ENCODE measurements at regions not wholly inside any gene's neighbourhood (a gene's known extent, or its start where the extent isn't known, plus 50 kb on each side); places are given as distances from the start of the nearest gene placed in this dataset.
"Not testable (repeated sequence)": the region's sequence is repeated elsewhere in the genome, so short reads cannot be mapped to it uniquely, and the experiment has no call there.

DNA sequence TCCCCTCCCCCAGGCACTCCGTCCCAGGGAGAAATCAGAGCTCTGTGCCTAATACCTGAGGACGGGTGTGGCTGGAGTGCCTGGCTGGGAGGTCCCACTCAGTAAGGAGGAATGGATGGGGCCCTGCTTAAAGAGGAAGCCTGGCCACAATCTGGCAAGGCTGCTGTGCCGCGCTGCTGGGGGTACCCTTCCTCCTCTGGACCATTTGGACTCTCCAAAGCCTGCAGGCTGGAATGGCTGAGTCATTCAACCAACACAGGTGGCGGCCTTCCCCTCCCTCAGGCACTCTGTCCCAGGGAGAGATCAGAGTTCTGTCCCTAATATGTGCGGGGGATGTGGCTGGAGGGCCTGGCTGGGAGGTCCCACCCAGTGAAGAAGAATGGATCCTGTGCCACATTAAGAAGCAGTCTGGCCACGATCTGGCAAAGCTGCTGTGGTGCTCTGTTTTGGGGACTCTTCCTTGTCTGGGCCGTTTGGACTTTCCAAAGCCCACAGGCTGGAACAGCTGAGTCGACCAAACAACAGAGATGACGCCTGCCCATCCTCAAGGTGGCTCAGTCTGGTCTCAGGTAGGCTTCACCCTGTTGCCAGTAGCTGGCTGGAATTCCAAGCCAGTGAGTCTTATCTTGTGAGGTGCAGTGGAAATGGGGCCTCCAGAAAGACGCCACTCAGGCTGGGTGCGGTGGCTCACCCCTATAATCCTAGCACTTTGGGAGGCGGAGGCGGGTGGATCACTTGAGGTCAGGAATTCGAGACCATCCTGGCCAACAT is 127.3 kb upstream of the HUWE1 start:
- H3K27ac ChIP-seq (ENCODE audit: low read depth in 1 of 3, low read length in 2 of 3), result no peak overlapping the region
- H3K9me3 ChIP-seq (ENCODE audit: control insufficient read depth in 2 of 2, insufficient read depth in 1 of 2, low read depth in 1 of 2, low read length in 1 of 2), result no peaks in the 10 kb centered on the region
- no peak overlapping the region for H3K4me3 ChIP-seq (ENCODE audit: low read depth in 1 of 3, low read length in 3 of 3)
- no peak for DNase-seq
- no peak for FAIRE-seq
- no peaks in the 10 kb centered on the region for H3K4me1 ChIP-seq (ENCODE audit: control insufficient read depth in 3 of 3, insufficient read depth in 2 of 3, low read depth in 1 of 3, low read length in 2 of 3)
- no peaks in the 10 kb centered on the region for H3K36me3 ChIP-seq (ENCODE audit: control insufficient read depth in 3 of 3, insufficient read depth in 2 of 3, low read depth in 1 of 3, low read length in 3 of 3)
- no peaks in the 10 kb centered on the region for H3K27me3 ChIP-seq (ENCODE audit: control insufficient read depth in 3 of 3, insufficient read depth in 3 of 3, low read length in 3 of 3)
- WGBS, 3 donors, result 80 to 84% (median 84%) methylated on average over 12 to 15 of the region's 15 CpGs

DNA sequence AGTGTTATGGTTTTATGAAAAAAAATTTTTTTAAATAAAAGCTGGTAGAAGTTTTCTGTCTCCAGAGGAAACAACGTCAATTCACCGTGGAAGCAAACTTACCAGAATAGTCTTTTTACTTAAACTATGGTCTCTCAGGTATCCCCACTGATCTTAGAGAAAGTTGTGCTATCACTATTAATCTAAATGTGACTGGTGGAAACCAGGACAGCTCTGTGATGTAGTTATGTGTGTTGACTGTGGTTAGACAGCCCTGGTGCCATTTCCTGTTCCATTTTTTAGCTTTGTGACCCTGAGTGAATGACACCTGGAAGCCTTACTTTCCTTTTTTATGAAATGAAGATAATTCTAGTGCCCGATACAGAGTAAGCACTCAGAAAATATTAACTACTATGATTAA is 111.8 kb upstream of the HUWE1 start:
- FAIRE-seq (no peak), DNase-seq (no peak)
- Histone ChIP-seq H3K27me3 (ENCODE audit: control insufficient read depth in 3 of 3, insufficient read depth in 3 of 3, low read length in 3 of 3) (no peaks in the 10 kb centered on the region), H3K36me3 (ENCODE audit: control insufficient read depth in 3 of 3, insufficient read depth in 2 of 3, low read depth in 1 of 3, low read length in 3 of 3) (no peaks in the 10 kb centered on the region), H3K4me3 (ENCODE audit: low read depth in 1 of 3, low read length in 3 of 3) (no peak overlapping the region), H3K9me3 (ENCODE audit: control insufficient read depth in 2 of 2, insufficient read depth in 1 of 2, low read depth in 1 of 2, low read length in 1 of 2) (no peaks in the 10 kb centered on the region), H3K4me1 (ENCODE audit: control insufficient read depth in 3 of 3, insufficient read depth in 2 of 3, low read depth in 1 of 3, low read length in 2 of 3) (no peaks in the 10 kb centered on the region), H3K27ac (ENCODE audit: low read depth in 1 of 3, low read length in 2 of 3) (no peak overlapping the region)
- WGBS, 3 donors, result 86 to 89% (median 89%) methylated on average over 3 of the region's 3 CpGs

DNA sequence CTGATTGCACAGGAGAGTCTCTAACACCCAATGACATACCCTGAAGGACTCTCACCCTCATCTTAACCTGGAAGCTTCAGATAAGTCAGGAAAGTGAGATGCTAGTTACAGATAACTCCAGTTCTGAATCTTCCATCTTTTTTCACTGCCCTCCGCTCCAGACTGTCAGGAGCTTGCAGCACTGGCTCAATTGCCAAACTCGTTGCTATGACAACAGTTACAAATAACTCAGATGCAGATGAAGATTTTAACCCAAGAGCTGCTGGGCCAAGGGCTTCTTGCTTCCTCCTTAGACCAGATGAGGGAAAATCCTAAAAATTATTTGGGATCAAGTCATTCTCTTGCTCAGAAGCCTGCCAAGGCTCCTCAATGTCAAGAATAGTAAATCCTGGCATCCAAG is 109.1 kb upstream of the HUWE1 start:
- no peak for DNase-seq
- Histone ChIP-seq H3K9me3 (ENCODE audit: control insufficient read depth in 2 of 2, insufficient read depth in 1 of 2, low read depth in 1 of 2, low read length in 1 of 2) (no peaks in the 10 kb centered on the region), H3K4me3 (ENCODE audit: low read depth in 1 of 3, low read length in 3 of 3) (no peak overlapping the region), H3K27me3 (ENCODE audit: control insufficient read depth in 3 of 3, insufficient read depth in 3 of 3, low read length in 3 of 3) (no peaks in the 10 kb centered on the region), H3K4me1 (ENCODE audit: control insufficient read depth in 3 of 3, insufficient read depth in 2 of 3, low read depth in 1 of 3, low read length in 2 of 3) (no peaks in the 10 kb centered on the region), H3K27ac (ENCODE audit: low read depth in 1 of 3, low read length in 2 of 3) (no peak overlapping the region), H3K36me3 (ENCODE audit: control insufficient read depth in 3 of 3, insufficient read depth in 2 of 3, low read depth in 1 of 3, low read length in 3 of 3) (no peaks in the 10 kb centered on the region)
- no peak for FAIRE-seq
- WGBS, 3 donors, result 8 to 14% (median 13%) methylated on average over 2 of the region's 2 CpGs

DNA sequence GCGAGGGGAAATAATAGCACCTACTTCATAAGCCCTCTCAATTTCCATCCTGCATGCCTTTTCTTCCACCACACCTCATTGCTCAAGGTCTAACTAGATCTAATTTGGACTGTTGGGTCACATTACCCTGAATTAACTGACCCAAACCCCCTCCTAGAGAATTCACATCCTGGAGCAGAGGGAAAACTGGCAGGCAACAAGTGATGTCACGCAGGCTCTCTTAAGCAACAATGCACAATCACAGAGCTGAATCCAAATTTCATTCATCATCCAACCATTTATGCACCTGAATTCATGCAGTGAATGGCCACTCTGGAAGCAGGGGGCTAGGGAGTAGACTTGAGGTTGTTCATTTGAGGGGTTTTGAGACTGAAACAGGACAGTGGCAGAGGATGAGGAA is 107.7 kb upstream of the HUWE1 start:
- no peak for FAIRE-seq
- WGBS, 3 donors, result 86 to 94% (median 89%) methylated on average over 2 of the region's 2 CpGs

DNA sequence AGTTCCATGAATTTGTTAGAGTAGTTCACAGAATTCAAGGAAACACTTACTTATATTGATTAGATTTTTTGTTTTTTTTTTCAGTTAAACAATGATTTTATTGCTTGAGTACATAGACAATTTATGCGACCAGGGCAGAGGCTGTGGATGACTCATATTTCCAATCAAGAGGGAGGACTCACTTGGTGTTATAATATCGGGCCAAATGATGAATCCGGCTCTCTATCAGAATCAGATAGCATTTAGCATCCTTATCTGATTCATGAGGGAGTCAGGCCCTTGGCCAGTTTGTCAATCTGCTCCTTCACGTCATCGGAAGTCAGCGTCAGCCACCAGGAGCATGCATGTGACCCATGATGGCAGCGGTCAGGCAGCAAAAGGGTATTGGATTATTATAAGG is 82.3 kb upstream of the HUWE1 start:
- WGBS, 3 donors, result 56 to 78% (median 69%) methylated on average over 7 of the region's 7 CpGs
- H3K4me3 ChIP-seq (ENCODE audit: low read depth in 1 of 3, low read length in 3 of 3), result no peak overlapping the region
- H3K36me3 ChIP-seq (ENCODE audit: control insufficient read depth in 3 of 3, insufficient read depth in 2 of 3, low read depth in 1 of 3, low read length in 3 of 3), result no peaks in the 10 kb centered on the region
- H3K4me1 ChIP-seq (ENCODE audit: control insufficient read depth in 3 of 3, insufficient read depth in 2 of 3, low read depth in 1 of 3, low read length in 2 of 3), result no peaks in the 10 kb centered on the region
- H3K27me3 ChIP-seq (ENCODE audit: control insufficient read depth in 3 of 3, insufficient read depth in 3 of 3, low read length in 3 of 3), result no peaks in the 10 kb centered on the region
- H3K9me3 ChIP-seq (ENCODE audit: control insufficient read depth in 2 of 2, insufficient read depth in 1 of 2, low read depth in 1 of 2, low read length in 1 of 2), result no peaks in the 10 kb centered on the region
- FAIRE-seq, result no peak
- no peak overlapping the region for H3K27ac ChIP-seq (ENCODE audit: low read depth in 1 of 3, low read length in 2 of 3)
- no peak for DNase-seq

More for the DNA sequence above, 107.7 kb upstream of the HUWE1 start:
- H3K27ac ChIP-seq (ENCODE audit: low read depth in 1 of 3, low read length in 2 of 3), result no peak overlapping the region
- DNase-seq, result no peak
- H3K4me1 ChIP-seq (ENCODE audit: control insufficient read depth in 3 of 3, insufficient read depth in 2 of 3, low read depth in 1 of 3, low read length in 2 of 3), result no peaks in the 10 kb centered on the region
- no peaks in the 10 kb centered on the region for H3K27me3 ChIP-seq (ENCODE audit: control insufficient read depth in 3 of 3, insufficient read depth in 3 of 3, low read length in 3 of 3)
- no peak overlapping the region for H3K4me3 ChIP-seq (ENCODE audit: low read depth in 1 of 3, low read length in 3 of 3)
- H3K9me3 ChIP-seq (ENCODE audit: control insufficient read depth in 2 of 2, insufficient read depth in 1 of 2, low read depth in 1 of 2, low read length in 1 of 2), result no peaks in the 10 kb centered on the region
- no peaks in the 10 kb centered on the region for H3K36me3 ChIP-seq (ENCODE audit: control insufficient read depth in 3 of 3, insufficient read depth in 2 of 3, low read depth in 1 of 3, low read length in 3 of 3)

DNA sequence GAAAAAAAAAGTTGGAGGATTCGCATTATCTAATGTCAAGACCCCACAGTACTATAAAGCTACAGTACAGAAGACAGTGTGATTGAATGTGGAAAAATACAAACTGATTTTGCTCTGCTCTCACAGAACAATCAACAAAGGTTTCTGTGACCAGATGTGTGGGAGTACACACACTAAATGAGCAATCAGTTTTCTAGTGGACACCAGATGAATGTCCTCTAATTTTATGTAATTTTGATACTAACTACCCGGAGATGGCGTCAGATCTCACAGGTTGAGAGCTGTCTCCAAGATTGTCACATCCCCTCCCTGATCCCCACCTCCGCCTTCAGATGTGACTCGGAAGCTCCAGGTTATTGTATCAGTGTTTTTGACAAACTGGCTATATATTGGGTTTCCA is 81.9 kb upstream of the HUWE1 start:
- DNase-seq, result no peak
- Histone ChIP-seq H3K9me3 (ENCODE audit: control insufficient read depth in 2 of 2, insufficient read depth in 1 of 2, low read depth in 1 of 2, low read length in 1 of 2) (no peaks in the 10 kb centered on the region), H3K36me3 (ENCODE audit: control insufficient read depth in 3 of 3, insufficient read depth in 2 of 3, low read depth in 1 of 3, low read length in 3 of 3) (no peaks in the 10 kb centered on the region), H3K4me3 (ENCODE audit: low read depth in 1 of 3, low read length in 3 of 3) (no peak overlapping the region), H3K27me3 (ENCODE audit: control insufficient read depth in 3 of 3, insufficient read depth in 3 of 3, low read length in 3 of 3) (no peaks in the 10 kb centered on the region), H3K4me1 (ENCODE audit: control insufficient read depth in 3 of 3, insufficient read depth in 2 of 3, low read depth in 1 of 3, low read length in 2 of 3) (no peaks in the 10 kb centered on the region), H3K27ac (ENCODE audit: low read depth in 1 of 3, low read length in 2 of 3) (no peak overlapping the region)
- 75 to 83% (median 78%) methylated on average over 5 of the region's 5 CpGs for WGBS, 3 donors
- FAIRE-seq, result no peak

DNA sequence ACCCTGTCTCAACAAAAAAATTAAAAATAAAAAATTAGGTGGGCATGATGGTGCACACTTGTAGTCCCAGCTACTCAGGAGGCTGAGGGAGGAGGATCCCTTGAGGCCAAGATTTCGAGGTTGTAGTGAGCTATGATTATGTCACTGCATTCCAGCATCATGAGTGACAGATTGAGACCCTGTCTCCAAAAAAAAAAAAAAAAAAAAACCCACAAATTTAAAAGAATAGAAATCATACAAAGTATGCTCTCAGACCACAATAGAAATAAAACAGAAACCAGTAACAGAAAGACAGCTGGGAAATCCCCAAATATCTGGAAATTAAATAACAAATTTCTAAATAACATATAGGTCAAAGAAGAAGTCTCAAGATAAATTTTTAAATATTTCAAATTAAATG is 81.0 kb upstream of the HUWE1 start:
- no peak overlapping the region for H3K27ac ChIP-seq (ENCODE audit: low read depth in 1 of 3, low read length in 2 of 3)
- WGBS, 3 donors, result 0% methylated on average over 1 of the region's 1 CpG
- H3K36me3 ChIP-seq (ENCODE audit: control insufficient read depth in 3 of 3, insufficient read depth in 2 of 3, low read depth in 1 of 3, low read length in 3 of 3), result no peaks in the 10 kb centered on the region
- H3K4me1 ChIP-seq (ENCODE audit: control insufficient read depth in 3 of 3, insufficient read depth in 2 of 3, low read depth in 1 of 3, low read length in 2 of 3), result no peaks in the 10 kb centered on the region
- DNase-seq, result no peak
- H3K27me3 ChIP-seq (ENCODE audit: control insufficient read depth in 3 of 3, insufficient read depth in 3 of 3, low read length in 3 of 3), result no peaks in the 10 kb centered on the region
- FAIRE-seq, result no peak
- H3K9me3 ChIP-seq (ENCODE audit: control insufficient read depth in 2 of 2, insufficient read depth in 1 of 2, low read depth in 1 of 2, low read length in 1 of 2), result no peaks in the 10 kb centered on the region
- no peak overlapping the region for H3K4me3 ChIP-seq (ENCODE audit: low read depth in 1 of 3, low read length in 3 of 3)

DNA sequence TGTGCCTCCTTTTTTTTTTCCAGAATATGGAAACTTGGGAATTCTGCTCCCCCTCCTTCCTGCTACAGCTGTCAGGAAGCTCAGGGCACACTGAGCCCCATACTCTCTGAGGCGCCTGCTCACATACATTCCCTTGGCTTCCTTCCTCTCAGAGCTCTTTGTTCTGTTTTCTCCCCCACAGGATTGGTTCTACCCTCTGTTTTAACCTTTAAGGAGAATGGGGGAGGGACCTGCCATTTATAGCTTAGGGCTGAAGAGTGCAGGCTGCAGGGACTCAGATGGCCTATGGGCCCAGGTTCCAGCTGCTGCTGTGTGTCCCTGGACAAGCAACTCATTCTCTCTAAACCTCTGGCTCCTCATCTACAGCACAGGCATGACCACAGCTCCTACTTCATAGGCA is 70.7 kb upstream of the HUWE1 start:
- H3K27me3 ChIP-seq (ENCODE audit: control insufficient read depth in 3 of 3, insufficient read depth in 3 of 3, low read length in 3 of 3); H3K36me3 ChIP-seq (ENCODE audit: control insufficient read depth in 3 of 3, insufficient read depth in 2 of 3, low read depth in 1 of 3, low read length in 3 of 3); DNase-seq; H3K4me1 ChIP-seq (ENCODE audit: control insufficient read depth in 3 of 3, insufficient read depth in 2 of 3, low read depth in 1 of 3, low read length in 2 of 3); H3K27ac ChIP-seq (ENCODE audit: low read depth in 1 of 3, low read length in 2 of 3); FAIRE-seq; H3K4me3 ChIP-seq (ENCODE audit: low read depth in 1 of 3, low read length in 3 of 3); H3K9me3 ChIP-seq (ENCODE audit: control insufficient read depth in 2 of 2, insufficient read depth in 1 of 2, low read depth in 1 of 2, low read length in 1 of 2): not testable (repeated sequence)
- WGBS, 3 donors, result 43 to 82% (median 73%) methylated on average over 1 of the region's 1 CpG

DNA sequence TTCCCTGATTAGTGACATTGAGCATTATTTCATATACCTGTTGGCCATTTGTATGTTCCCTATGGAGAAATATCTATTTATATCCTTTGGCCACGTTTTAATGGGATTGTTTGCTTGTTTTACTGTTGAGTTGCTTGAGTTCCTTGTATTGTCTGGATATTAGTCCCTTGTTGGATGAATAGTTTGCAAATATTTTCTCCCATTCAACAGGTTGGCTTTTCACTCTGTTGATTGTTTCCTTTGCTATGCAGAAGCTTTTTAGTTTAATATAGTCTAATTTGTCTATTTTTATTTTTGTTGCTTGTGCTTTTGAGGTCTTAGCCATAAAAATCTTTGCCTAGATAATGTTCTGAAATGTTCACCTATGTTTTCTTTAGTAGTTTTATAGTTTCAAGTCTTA is 60.2 kb upstream of the HUWE1 start:
- Histone ChIP-seq H3K4me1 (ENCODE audit: control insufficient read depth in 3 of 3, insufficient read depth in 2 of 3, low read depth in 1 of 3, low read length in 2 of 3) (no peaks in the 10 kb centered on the region), H3K27me3 (ENCODE audit: control insufficient read depth in 3 of 3, insufficient read depth in 3 of 3, low read length in 3 of 3) (no peaks in the 10 kb centered on the region), H3K27ac (ENCODE audit: low read depth in 1 of 3, low read length in 2 of 3) (no peak overlapping the region), H3K9me3 (ENCODE audit: control insufficient read depth in 2 of 2, insufficient read depth in 1 of 2, low read depth in 1 of 2, low read length in 1 of 2) (no peaks in the 10 kb centered on the region), H3K36me3 (ENCODE audit: control insufficient read depth in 3 of 3, insufficient read depth in 2 of 3, low read depth in 1 of 3, low read length in 3 of 3) (no peaks in the 10 kb centered on the region), H3K4me3 (ENCODE audit: low read depth in 1 of 3, low read length in 3 of 3) (no peak overlapping the region)
- DNase-seq (no peak), FAIRE-seq (no peak)
- WGBS, 3 donors, result 25 to 28% (median 26%) methylated on average over 1 of the region's 1 CpG
